Stomach smooth muscle (tissue), 2 donors: ENCODE measurements at regions not wholly inside any gene's neighbourhood (a gene's known extent, or its start where the extent isn't known, plus 50 kb on each side); places are given as distances from the start of the nearest gene placed in this dataset.

ENCODE experiments used
- H3K27ac ChIP-seq: one replicate; pipeline ENCODE4 v1.7.0; 2013; ENCODE audit warnings: mild to moderate bottlenecking, low read length, inconsistent platforms
- H3K27me3 ChIP-seq, 2 donors: one replicate each; pipeline ENCODE4 v1.7.0; 2013; ENCODE audit warnings: low read length in 2 of 2; ENCODE audit not compliant: insufficient read depth in 2 of 2, control insufficient read depth in 1 of 2
- H3K36me3 ChIP-seq, 2 donors: one replicate each; pipeline ENCODE4 v1.7.0; 2013; ENCODE audit warnings: low read length in 2 of 2; ENCODE audit not compliant: control insufficient read depth in 2 of 2, insufficient read depth in 2 of 2
- H3K4me1 ChIP-seq: one replicate; pipeline ENCODE4 v1.7.0; 2013; ENCODE audit warnings: low read length; ENCODE audit not compliant: control insufficient read depth, insufficient read depth
- H3K4me3 ChIP-seq, 2 donors: one replicate each; pipeline ENCODE4 v1.7.0; 2013; ENCODE audit warnings: low read length in 2 of 2
- H3K9ac ChIP-seq, 2 donors: one replicate each; pipeline ENCODE4 v1.7.0; 2013; ENCODE audit warnings: low read length in 2 of 2, mild to moderate bottlenecking in 1 of 2
- H3K9me3 ChIP-seq, 2 donors: one replicate each; pipeline ENCODE4 v1.7.0; 2013; ENCODE audit warnings: low read length in 2 of 2; ENCODE audit not compliant: control insufficient read depth in 2 of 2
- donor health status: healthy.
- donor health status: Pancreatic carcinoma.

DNA sequence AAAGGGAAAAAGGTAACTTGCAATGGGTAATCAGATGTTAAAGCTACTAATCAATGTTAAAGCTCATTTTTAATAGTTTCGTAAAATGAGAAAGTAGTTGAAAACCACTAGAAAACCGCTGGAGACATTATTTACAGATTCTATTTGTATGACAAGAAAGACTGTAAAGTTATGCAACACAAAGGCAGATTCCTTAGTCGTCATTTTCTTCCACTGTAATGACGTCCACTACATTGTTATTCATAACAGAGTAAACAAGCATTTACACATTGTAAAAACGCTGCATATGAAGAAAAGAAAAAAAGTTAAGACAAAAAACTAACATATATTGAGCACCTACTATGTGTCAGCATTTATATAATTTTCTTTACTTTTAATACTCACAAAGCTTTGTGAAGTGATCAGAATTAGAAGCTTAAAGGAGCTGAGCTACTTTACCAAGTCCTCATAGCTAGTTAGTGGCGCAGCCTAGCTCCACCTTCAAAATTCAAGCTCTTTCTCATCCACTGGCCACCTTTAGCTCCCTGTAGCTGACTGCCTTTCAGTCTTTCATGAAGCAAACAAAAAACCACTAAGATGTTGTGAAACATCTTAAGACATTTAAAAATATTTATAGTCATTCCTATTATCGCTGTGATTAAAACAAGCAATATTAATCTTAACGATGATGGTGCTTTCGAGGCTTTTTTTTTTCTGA is 100.1 kb upstream of the CDIN1 start:
- H3K4me3 ChIP-seq: no peak overlapping the region
- no peaks in the 10 kb centered on the region for H3K9me3 ChIP-seq
- H3K27ac ChIP-seq: no peak overlapping the region
- no peaks in the 10 kb centered on the region for H3K36me3 ChIP-seq
- no peaks in the 10 kb centered on the region for H3K27me3 ChIP-seq
- H3K9ac ChIP-seq: no peak overlapping the region
- H3K4me1 ChIP-seq: no peaks in the 10 kb centered on the region

DNA sequence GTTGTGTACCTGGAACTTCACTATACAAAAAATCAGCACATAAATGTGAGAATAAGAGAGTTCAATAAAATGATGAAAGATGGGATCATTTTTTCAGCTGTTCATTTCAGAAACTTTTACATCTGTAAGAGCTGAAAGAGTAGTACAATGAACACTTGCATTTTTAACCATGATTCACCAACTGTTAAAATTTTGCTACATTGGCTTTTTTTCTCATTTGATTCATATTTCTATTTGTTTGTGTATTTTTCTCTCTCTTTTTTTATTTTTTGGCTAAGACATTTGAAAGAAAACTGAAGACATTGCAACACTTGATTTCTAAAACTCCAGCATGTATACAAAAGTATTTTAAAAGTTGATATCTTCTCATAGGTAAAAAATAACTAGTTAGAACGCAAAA is 98.3 kb upstream of the CDIN1 start:
- Histone ChIP-seq H3K27me3 (no peaks in the 10 kb centered on the region), H3K27ac (no peak overlapping the region), H3K9ac (no peak overlapping the region), H3K36me3 (no peaks in the 10 kb centered on the region), H3K4me1 (no peaks in the 10 kb centered on the region), H3K9me3 (no peaks in the 10 kb centered on the region), H3K4me3 (no peak overlapping the region)

DNA sequence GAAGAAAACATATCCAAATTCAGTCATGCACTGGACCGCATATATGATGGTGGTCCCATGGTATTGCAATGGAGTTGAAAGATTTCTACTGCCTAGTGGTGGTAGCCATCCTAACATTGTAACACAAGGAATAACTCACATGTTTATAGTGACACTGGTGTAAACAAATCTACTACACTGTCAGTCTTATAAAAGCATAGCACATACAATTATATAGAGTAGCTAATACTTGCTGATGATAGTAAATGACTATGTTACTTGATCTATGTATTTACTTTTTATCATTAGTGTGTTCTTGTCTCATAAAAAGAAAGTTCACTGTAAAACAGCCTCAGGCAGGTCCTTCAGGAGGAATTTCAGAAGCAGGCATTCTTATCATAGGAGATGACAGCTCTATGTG is 96.0 kb upstream of the CDIN1 start:
- H3K27ac ChIP-seq: no peak overlapping the region
- no peak overlapping the region for H3K9ac ChIP-seq
- H3K9me3 ChIP-seq: no peaks in the 10 kb centered on the region
- no peaks in the 10 kb centered on the region for H3K27me3 ChIP-seq
- no peaks in the 10 kb centered on the region for H3K36me3 ChIP-seq
- H3K4me1 ChIP-seq: no peaks in the 10 kb centered on the region
- no peak overlapping the region for H3K4me3 ChIP-seq

DNA sequence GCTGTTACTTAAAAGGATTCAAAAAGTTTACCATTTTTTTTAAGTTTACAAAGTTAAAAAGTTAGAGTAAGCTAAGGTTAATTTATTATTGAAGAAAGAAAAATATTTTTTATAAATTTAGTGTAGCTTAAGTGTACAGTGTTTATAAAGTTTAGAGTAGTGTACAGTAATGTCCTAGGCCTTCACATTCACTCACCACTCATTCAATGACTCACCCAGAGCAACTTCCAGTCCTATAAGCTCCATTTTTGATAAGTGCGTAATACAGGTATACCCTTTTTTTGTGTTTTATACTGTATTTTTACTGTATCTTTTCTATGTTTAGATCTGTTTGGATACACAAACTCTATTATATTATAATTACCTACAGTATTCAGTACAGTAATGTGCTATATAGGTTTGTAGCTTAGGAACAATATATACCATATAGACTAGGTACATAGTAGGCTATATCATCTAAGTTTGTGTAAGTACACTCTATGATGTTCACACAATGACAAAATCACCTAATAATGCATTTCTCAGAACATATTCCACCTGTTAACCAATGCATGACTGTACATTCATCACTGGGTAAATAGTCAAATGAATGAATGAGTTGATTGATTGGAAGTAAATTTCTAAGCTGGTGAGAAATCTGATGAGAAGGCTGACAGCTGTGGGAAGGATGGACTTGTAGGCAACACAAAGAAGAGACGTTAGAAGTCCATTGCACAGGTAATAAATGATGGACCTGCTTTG is 95.2 kb upstream of the CDIN1 start:
- Histone ChIP-seq H3K4me1 (no peaks in the 10 kb centered on the region), H3K27ac (no peak overlapping the region), H3K9me3 (no peaks in the 10 kb centered on the region), H3K27me3 (no peaks in the 10 kb centered on the region), H3K4me3 (no peak overlapping the region), H3K9ac (no peak overlapping the region), H3K36me3 (no peaks in the 10 kb centered on the region)

DNA sequence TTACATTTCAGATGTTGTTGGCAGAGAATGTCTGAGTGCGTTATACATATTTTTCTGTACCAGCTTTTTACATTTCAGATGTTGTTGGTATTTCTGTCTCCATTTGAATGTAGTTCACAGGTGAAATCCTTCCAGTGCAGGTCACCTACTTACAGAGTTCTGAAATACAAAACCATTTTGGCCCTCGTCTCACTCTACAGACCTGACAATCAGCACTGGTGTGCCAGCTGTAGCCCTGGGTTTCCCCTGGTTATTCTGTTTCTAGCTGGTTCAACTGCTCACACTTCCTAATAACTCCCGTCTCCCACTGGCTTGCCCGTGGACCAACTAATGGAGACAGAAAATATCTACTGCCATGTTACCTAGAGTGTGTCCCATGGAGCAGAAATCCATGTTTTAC is 87.5 kb upstream of the CDIN1 start:
- Histone ChIP-seq H3K36me3 (no peaks in the 10 kb centered on the region), H3K9ac (no peak overlapping the region), H3K4me3 (no peak overlapping the region), H3K4me1 (no peaks in the 10 kb centered on the region), H3K27me3 (no peaks in the 10 kb centered on the region), H3K9me3 (no peaks in the 10 kb centered on the region), H3K27ac (no peak overlapping the region)

DNA sequence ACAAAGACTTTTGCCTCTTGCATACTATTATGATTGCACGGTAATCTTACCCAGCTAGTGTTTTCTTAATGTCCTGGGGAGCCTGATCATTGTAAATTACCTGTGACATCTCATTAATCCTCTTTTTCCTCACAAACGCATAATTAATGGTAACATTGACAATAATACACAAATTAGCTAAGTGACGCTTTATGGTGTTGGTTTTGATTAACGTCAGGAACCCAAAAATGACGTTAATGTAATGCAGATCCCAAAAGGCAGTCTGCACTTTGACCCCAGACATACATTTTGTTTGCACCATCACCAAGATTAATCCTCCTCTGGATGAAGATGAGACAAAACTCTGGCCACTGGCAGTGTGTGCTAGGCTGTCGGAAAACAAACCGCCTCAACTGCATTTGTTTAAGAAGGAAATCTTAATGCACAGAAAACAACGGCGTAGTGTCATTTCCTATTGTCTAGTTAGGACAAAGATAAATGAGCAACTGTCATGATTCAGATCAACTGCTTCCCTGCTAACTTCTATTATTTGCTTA is 83.9 kb upstream of the CDIN1 start:
- Histone ChIP-seq H3K4me1 (no peaks in the 10 kb centered on the region), H3K9me3 (no peaks in the 10 kb centered on the region), H3K4me3 (no peak overlapping the region), H3K27me3 (no peaks in the 10 kb centered on the region), H3K9ac (no peak overlapping the region), H3K36me3 (no peaks in the 10 kb centered on the region), H3K27ac (no peak overlapping the region)

DNA sequence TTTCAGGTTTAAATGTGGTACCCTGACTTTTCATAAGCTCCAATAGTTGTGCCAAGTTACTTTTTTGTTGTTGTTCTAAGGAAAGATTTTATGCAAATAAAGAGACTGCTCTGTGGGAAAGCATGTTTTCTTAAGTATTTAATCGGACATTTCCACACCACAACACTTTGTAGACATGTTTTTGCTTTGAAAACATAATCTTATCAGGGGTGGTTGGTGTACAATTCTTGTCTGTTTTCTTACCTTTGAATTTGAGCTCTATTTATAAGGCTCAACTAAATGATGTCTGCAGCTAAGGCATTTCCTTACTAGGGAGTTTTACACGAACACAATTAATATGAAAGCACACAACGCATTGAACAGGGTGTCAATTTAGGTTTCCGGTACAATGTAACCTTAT is 81.5 kb upstream of the CDIN1 start:
- H3K27ac ChIP-seq: no peak overlapping the region
- H3K4me3 ChIP-seq: no peak overlapping the region
- no peaks in the 10 kb centered on the region for H3K9me3 ChIP-seq
- H3K36me3 ChIP-seq: no peaks in the 10 kb centered on the region
- no peaks in the 10 kb centered on the region for H3K27me3 ChIP-seq
- no peak overlapping the region for H3K9ac ChIP-seq
- H3K4me1 ChIP-seq: no peaks in the 10 kb centered on the region

DNA sequence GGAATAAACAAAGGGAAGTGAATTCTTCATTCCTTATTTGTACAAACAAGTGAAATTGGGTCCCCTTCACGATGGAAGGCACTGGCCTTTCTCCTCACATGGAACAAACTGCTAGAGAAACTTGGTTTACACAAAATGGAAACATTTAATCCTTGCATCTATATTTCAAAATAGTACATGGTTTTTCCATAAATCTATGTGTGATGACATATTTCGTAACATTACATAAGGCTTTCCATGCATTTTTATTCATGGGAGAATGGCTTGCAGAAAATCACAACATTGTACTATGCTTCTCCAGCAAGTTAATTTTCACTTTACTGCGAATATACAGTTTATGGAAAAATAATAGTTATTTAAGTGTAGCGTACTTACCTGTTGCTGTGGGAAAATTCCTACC is 81.0 kb upstream of the CDIN1 start:
- H3K4me1 ChIP-seq: no peaks in the 10 kb centered on the region
- H3K9ac ChIP-seq: no peak overlapping the region
- H3K36me3 ChIP-seq: no peaks in the 10 kb centered on the region
- no peak overlapping the region for H3K27ac ChIP-seq
- no peak overlapping the region for H3K4me3 ChIP-seq
- no peaks in the 10 kb centered on the region for H3K27me3 ChIP-seq
- no peaks in the 10 kb centered on the region for H3K9me3 ChIP-seq

DNA sequence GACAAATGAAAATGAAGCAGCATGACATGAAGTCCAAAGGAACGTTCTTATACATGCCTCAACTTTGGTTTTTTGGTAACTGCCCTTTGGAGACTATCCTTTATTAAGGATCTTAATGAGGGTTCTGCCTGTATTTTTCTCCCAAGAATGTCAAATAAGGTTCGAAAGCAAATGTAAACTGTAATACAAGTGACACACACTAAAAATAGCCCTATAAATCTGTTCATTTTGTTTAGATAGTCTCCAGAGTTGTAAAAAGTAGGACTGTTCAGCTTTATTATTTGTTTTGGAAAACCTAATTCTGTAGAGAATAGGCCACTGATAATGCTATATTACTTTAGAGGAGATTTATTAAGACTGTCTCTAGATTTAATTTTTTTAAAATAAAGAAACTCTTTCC is 80.5 kb upstream of the CDIN1 start:
- Histone ChIP-seq H3K9ac (no peak overlapping the region), H3K27ac (no peak overlapping the region), H3K9me3 (no peaks in the 10 kb centered on the region), H3K4me3 (no peak overlapping the region), H3K36me3 (no peaks in the 10 kb centered on the region), H3K4me1 (no peaks in the 10 kb centered on the region), H3K27me3 (no peaks in the 10 kb centered on the region)

DNA sequence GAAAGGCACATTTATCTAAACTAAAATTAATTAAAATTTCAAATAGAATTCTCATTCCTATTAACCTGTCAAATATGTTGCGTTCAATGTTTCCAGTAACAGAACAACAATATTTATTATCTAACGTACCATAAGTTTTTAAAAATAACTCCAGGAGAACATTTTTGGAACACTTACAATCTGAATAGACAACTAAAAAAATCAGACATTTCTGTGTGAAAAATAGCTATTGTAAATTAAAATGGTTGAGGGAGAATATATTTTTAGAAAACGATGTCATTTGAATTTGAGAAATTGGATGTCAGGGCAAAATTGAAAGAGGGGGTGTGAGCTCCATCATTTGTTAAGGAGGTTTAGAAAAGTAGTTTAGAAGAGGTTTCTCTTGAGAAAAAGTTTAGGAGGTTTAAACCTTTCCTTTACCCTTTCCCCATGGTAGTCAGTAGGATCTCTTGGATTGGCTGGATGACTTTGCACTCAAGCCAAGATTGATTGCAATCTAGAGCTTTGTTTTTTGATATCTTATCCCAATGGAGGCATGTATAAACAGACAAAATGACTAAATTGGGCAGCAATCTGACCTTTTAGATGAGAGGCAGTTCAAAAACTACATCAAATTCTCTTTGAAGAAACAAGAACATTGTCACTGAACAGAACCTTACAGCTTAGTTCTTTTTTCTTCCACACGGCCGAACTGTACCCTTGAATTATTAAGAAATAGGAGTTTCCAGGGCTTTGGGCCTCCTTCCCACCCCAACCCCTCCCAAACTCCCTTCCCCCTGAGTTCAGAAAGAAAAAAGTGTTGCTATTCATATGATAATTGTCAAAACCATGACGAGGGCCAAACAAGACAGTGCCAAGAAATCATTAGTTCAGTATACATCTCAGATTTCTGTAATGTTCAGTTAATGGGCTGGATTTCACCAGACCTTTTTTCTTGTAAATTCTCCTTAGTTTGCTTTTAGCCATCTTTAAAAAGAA is 79.7 kb upstream of the CDIN1 start:
- Histone ChIP-seq H3K9me3 (no peaks in the 10 kb centered on the region), H3K9ac (no peak overlapping the region), H3K36me3 (no peaks in the 10 kb centered on the region), H3K4me1 (no peaks in the 10 kb centered on the region), H3K27me3 (no peaks in the 10 kb centered on the region), H3K27ac (no peak overlapping the region), H3K4me3 (no peak overlapping the region)
